ENCODE measurements at regions not wholly inside any gene's neighbourhood (a gene's known extent, or its start where the extent isn't known, plus 50 kb on each side); places are given as distances from the start of the nearest gene placed in this dataset.

DNA sequence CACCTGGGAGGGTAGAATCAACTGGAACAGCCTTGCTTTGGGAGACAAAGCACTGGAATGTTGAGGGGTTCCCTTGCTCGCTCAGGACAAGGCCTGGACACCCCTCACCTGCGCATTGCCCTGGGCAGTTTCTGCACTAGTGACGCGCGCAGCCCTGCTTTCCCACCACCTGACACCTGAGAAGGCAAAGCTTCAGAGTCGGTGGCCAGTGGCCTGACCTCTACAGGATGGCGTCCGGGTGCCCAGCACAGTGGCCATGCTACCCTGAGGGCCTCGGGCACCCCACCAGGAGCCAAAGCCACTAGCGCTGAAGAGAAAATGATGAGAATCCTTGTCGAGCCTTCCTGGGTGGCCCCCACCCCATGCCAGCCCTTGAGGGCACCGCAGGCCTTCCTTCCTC, 161.3 kb downstream of the OLFM1 start:
- no peaks in the 10 kb centered on the region for H4K20me1 ChIP-seq (ENCODE audit: insufficient read depth)
- TF ChIP-seq, protein P1, sequence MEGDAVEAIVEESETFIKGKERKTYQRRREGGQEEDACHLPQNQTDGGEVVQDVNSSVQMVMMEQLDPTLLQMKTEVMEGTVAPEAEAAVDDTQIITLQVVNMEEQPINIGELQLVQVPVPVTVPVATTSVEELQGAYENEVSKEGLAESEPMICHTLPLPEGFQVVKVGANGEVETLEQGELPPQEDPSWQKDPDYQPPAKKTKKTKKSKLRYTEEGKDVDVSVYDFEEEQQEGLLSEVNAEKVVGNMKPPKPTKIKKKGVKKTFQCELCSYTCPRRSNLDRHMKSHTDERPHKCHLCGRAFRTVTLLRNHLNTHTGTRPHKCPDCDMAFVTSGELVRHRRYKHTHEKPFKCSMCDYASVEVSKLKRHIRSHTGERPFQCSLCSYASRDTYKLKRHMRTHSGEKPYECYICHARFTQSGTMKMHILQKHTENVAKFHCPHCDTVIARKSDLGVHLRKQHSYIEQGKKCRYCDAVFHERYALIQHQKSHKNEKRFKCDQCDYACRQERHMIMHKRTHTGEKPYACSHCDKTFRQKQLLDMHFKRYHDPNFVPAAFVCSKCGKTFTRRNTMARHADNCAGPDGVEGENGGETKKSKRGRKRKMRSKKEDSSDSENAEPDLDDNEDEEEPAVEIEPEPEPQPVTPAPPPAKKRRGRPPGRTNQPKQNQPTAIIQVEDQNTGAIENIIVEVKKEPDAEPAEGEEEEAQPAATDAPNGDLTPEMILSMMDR (conservative IDR thresholded peaks at IDR 0.05; ENCODE audit: low read depth, low read length), result no peak
- no peak overlapping the region for H3K4me2 ChIP-seq
- H3K4me3 ChIP-seq (IDR thresholded peaks at IDR 0.05; ENCODE audit: insufficient read depth, low read depth, low read length), result no peak overlapping the region
- H3K27ac ChIP-seq, result no peak overlapping the region
- no peaks in the 10 kb centered on the region for H3K79me2 ChIP-seq (ENCODE audit: insufficient read depth, low read depth)
- no peak overlapping the region for H3K9ac ChIP-seq
- no peak overlapping the region for H2AFZ ChIP-seq (ENCODE audit: low read depth)
- peaks cover 19% of the 10 kb centered on the region; the same call in 1 of the 2 replicates for H3K27me3 ChIP-seq (ENCODE audit: insufficient read depth, low read depth)
- no peaks in the 10 kb centered on the region for H3K4me1 ChIP-seq (ENCODE audit: low read depth, poor library complexity, severe bottlenecking)
- H3K36me3 ChIP-seq (ENCODE audit: insufficient read depth), result no peaks in the 10 kb centered on the region

DNA sequence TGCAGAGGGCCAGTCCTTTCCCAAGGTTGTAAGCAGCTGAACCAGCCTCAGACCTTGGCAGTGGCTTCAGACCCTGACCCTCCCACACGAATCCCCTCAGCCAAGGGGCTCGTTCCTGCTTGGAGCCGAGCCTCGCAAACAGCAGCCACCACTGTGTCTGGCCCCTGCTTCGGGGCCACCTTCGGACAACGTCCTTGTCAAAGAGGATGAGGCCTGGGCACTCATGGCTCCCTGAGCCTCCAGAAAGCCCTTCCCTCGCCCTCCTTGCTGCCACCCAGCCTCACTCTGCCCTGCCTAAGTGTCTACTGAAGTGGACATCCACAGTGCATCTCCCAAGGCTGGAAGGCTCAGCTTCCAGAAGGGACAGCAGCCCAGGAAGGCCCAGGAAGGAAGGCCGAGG, 161.7 kb downstream of the OLFM1 start:
- H3K9ac ChIP-seq, result no peak overlapping the region
- peaks cover 15% of the 10 kb centered on the region; the same call in 1 of the 2 replicates for H3K27me3 ChIP-seq (ENCODE audit: insufficient read depth, low read depth)
- TF ChIP-seq, protein P1 (conservative IDR thresholded peaks at IDR 0.05; ENCODE audit: low read depth, low read length), result no peak

DNA sequence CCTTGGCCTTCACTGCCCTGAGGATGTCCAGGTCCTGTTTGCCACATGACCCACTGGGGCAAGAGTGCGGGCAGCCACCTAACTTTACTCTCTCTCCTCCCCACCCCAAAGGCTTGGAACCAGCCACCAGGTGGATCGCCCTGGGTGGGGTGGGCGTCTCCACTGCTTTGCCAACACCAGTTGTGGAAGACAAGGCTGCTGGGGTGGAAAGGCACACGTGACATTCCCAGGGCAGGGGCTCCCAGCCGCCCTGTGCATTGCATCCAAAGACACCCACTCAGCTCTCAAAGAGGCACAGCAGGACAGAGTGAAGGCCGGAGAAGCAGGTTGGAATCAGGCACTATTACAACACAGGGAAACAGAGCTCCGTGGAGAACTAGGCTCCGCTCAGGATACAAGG, 162.2 kb downstream of the OLFM1 start:
- Histone ChIP-seq H3K4me2 (no peak overlapping the region), H3K27ac (no peak overlapping the region), H2AFZ (ENCODE audit: low read depth) (no peak overlapping the region), H3K9ac (no peak overlapping the region), H3K4me3 (IDR thresholded peaks at IDR 0.05; ENCODE audit: insufficient read depth, low read depth, low read length) (no peak overlapping the region), H3K27me3 (ENCODE audit: insufficient read depth, low read depth) (peaks cover 10% of the 10 kb centered on the region; the same call in 1 of the 2 replicates), H4K20me1 (ENCODE audit: insufficient read depth) (no peaks in the 10 kb centered on the region), H3K36me3 (ENCODE audit: insufficient read depth) (no peaks in the 10 kb centered on the region), H3K4me1 (ENCODE audit: low read depth, poor library complexity, severe bottlenecking) (no peaks in the 10 kb centered on the region), H3K79me2 (ENCODE audit: insufficient read depth, low read depth) (no peaks in the 10 kb centered on the region)
- TF ChIP-seq, protein P1 (conservative IDR thresholded peaks at IDR 0.05; ENCODE audit: low read depth, low read length), result no peak

More for the DNA sequence above, 161.7 kb downstream of the OLFM1 start:
- Histone ChIP-seq H3K4me2 (no peak overlapping the region), H3K27ac (no peak overlapping the region), H3K36me3 (ENCODE audit: insufficient read depth) (no peaks in the 10 kb centered on the region), H3K4me1 (ENCODE audit: low read depth, poor library complexity, severe bottlenecking) (no peaks in the 10 kb centered on the region), H3K4me3 (IDR thresholded peaks at IDR 0.05; ENCODE audit: insufficient read depth, low read depth, low read length) (no peak overlapping the region), H2AFZ (ENCODE audit: low read depth) (no peak overlapping the region), H3K79me2 (ENCODE audit: insufficient read depth, low read depth) (no peaks in the 10 kb centered on the region), H4K20me1 (ENCODE audit: insufficient read depth) (no peaks in the 10 kb centered on the region)

- no peak overlapping the region for H3K4me3 ChIP-seq (IDR thresholded peaks at IDR 0.05; ENCODE audit: insufficient read depth, low read depth, low read length)
- no peak overlapping the region for H3K4me2 ChIP-seq
- no peak overlapping the region for H3K9ac ChIP-seq
- no peaks in the 10 kb centered on the region for H3K79me2 ChIP-seq (ENCODE audit: insufficient read depth, low read depth)
- no peaks in the 10 kb centered on the region for H3K4me1 ChIP-seq (ENCODE audit: low read depth, poor library complexity, severe bottlenecking)
- no peaks in the 10 kb centered on the region for H3K36me3 ChIP-seq (ENCODE audit: insufficient read depth)
- H3K27me3 ChIP-seq (ENCODE audit: insufficient read depth, low read depth), result peaks cover 5% of the 10 kb centered on the region; the same call in 1 of the 2 replicates
- no peak overlapping the region for H3K27ac ChIP-seq
- H2AFZ ChIP-seq (ENCODE audit: low read depth), result no peak overlapping the region
- TF ChIP-seq, protein P1 (conservative IDR thresholded peaks at IDR 0.05; ENCODE audit: low read depth, low read length), result no peak
- no peaks in the 10 kb centered on the region for H4K20me1 ChIP-seq (ENCODE audit: insufficient read depth)
Measured at GRCh38 chr9:135251331-135251761, 163.9 kb downstream of the OLFM1 start.
